CD4-positive, alpha-beta T cell treated with Interleukin-12 subunit alpha and Interleukin-12 subunit beta, for 1 hour (primary cell): ENCODE measurements at regions not wholly inside any gene's neighbourhood (a gene's known extent, or its start where the extent isn't known, plus 50 kb on each side); places are given as distances from the start of the nearest gene placed in this dataset.

Source experiments
- DNase-seq: peaks from one replicate; pipeline ENCODE4 v3.0.0-alpha.2; 2020

DNA sequence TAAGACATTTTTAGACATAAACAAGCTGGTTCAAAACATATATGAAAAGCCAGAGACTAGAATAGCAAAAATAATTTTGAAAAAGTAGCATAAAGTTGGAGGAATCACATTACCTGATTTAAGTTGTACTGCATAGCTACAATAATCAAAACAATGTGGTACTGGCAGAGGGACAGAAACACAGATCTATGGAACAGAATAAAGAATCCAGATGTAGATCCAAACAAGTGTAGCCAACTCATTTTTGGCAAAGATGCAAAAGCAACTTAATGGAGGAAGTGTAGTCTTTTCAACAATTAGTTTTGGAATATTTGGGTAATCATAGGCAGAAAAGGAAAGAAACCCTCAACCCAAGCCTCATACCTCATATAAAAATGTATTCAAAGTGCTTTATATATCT lies 278.7 kb upstream of the ZNF521 start:
- DNase-seq: no peak

DNA sequence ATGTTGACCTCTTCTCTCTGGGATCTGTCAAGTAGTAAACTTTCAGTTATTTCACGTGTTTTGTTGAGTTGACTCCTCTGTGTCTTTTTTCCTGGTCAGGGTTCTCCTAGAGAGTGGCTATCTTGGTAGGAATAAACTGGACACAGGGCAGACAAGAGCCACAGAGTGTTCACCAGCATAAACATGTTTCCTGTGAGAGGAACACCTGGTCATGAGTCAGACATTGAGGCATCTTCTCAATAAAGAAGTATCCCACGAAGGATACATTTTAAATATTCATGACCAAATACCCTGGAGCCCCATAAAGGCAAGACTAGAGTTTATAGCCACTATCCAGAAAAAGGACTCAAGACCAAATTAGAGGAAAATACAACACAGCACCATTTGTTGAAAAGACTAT lies 269.7 kb upstream of the ZNF521 start:
- no peak for DNase-seq

DNA sequence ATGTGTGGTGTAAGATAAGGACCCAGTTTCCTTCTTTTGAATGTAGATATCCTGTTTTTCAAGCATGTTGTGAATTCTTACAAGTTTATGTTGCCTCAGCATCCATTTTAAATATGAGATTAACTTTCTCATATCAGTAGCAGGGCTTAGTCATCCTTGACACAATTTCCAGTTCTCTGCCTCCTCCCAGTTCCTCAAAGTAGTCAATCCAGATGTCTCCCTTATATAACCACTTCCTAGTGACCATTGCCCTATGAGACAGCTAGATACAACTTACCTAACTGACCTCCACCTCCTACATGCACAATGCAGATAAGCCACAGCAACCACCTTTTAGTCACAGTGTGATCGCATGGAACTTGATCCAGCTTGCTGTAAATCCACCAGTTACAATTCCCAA lies 269.2 kb upstream of the ZNF521 start:
- DNase-seq: no peak

DNA sequence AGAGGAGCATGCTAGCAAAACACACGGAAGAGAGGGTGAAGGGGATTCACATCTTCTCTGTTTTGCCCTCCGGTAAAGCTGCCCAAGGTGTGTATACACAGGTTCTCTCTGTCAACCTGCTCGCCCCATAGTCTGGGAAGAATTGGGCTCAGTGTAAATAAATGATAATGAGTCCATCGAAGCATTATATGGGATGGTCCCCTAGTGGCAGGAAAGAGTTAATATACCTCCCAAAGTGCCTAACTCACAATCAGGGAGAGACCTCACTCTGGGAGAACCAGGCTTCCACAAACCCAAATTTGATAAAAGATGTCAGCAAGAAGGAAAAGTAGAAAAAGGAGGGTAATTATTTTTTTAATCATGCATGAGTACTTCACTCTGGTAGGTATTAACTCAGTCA lies 262.2 kb upstream of the ZNF521 start:
- DNase-seq: no peak

DNA sequence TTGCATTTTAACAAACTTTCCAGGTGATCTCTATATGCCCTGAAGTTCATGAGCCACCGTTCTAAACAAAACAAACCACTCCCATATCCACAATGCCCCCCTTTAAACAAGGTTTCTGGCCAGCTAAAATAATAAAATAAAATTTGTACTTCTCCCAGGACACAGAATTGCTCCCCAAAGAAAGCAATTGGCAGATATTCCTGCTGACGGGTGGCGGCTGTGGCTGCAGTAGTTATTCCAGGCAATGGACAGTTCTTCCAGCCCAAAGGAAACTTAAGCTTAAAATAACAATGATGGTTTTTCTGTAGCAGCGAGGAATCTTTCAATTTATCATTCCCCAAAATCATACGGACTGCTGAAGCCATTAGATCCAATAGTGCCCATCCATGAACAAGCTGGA lies 260.5 kb upstream of the ZNF521 start:
- DNase-seq: no peak

DNA sequence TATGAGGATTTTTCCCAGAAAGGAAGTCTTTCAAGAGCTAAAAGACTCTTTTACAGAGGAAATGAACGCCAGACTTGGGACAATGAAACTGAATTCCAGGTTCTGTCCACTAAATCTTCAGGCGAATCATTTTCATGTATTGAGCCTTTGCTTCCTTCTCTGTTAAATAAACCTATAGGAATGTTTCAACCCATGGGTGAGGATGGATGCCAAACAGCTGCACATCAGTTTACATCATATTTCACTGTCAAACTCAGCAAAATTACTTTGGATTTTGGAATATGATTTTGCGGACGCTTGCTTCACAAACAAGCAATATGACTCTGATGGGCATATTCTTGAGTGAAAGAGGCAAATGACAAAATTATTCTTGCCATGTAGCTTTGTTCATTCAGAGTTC lies 256.1 kb upstream of the ZNF521 start:
- no peak for DNase-seq

DNA sequence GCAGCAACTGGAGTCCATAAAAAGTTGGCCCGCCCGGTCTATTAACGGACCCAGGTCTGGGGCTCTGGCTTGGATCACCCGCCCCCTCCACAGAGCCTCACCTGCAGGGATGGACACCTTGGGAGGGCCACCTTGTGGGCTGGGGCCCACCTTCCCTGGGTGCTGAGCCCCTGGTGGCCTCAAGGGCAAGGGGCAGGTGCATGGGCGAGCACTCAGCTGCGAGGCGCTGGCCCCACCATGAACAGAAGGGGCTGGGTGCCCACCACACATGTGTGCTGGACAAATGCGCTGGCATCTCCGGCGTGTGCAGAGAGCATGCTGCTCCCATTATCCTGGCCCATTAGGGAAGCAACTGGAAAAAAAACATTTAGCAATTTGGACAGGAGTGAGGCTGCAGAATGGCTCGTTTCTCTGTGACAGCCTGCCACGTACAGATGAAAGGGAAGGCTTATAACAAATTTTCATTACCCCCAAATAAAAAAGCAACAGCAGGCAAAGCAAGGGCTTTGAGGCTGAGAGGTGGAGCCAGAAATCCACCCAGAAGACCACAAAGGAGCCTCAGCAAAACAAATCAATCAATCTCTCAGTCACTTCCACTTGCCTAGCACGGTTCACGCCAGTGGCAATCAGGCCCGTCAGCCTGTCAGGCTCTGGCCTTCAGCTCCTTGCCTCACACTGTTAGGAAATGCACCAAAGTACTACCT lies 253.1 kb upstream of the ZNF521 start:
- no peak for DNase-seq

DNA sequence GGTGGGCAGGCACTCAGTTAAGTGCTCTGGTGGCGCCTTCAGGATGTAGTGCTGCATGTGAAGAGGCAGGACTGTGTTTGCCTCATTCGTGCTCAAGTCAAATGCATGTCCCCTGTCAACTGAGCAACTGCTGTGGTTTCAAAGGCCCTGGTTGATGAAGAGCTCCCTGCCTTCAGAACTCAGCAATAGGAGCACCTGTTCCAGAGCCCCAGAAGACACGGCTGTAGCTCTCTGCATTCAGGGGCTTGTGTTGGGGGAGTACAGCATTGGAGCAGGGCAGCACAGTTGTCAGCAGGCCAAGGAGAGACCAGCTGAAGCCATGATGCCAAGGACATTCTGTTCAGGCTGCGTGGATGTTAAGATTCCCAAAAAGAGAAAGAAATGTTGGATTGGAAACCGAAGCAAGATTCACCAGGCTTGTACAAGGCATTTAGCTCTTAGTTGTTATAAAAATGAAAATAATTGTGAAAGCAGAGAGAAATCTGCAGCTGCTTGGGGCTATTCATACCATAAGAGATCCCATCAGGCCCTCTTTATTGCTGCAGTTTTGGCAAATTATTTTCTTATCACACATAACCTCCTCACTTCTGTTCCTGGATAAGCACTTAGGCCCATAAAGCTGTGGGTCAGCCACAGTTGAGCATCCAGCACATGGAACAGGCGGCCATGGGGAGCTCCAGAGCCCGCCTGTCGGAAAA lies 252.4 kb upstream of the ZNF521 start:
- no peak for DNase-seq

DNA sequence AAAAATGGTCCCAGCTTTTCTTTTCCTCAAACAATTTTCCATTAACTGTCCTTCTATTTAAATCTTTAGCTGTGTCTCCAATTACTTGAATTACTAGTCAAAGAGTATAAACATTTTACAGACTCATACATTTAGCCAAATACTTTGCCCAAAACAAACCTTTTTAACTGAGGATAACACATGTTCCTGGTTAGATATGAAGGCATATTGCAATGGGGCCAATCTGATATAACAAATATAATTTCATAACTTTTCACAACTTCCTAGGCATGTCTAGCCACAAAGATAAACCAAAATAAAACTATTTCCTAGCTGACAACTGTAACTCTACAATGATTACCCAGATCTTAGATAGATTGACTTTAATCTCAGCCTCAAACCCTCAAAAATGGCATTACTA lies 247.5 kb upstream of the ZNF521 start:
- no peak for DNase-seq

DNA sequence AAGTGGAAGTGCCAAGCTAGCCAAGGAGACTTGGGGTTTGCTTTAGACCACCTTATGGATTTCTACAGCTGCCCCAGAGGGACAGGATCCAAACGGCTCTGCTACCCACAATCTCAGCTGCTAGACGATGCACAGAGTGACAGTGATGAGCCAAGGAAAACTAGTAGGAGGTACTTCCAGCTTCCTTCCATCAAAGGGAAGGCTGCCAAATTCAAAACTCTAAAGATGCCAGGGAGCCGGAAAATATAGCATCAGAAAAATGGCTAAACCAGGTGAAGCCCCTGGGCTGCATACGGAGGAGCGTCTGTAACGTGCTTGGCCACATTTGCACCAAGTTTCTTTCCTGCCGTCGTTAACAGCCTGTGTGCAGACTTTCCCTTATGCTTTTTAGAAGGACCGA lies 245.5 kb upstream of the ZNF521 start:
- no peak for DNase-seq

DNA sequence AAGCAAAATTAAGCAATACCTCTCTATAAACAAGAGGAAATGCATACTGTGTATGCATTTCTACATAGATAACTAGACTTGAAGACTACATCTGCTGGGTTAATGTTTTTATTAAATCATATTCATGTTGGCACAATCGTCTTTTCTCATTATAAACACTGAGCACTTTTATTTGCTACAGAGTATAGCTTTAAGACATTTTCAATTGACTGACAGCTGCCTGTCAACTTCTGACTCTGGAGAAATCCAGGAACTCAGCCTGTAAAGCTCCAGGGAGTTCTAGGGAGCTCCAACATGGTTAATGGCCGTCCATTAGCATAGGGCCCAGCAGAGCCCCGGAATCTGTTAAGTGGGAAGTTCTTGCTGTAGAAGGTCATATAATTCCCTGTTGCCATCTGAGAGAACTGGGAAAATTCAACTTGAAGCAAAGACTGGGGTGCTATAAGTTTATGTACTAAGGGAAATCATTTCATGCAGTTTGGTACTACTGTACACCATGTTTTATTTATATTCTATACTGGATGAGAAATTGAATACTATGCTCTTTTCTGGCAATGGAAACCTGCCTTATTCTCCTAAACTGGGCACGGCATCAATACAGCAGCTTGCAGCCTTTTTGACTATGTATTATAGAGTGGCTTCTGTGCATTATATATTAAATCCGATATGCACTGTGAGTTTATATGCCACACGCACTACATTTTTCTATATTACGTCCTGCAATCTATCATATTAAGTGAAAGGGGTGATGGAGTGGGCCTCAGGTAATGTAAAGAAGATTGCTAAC lies 243.5 kb upstream of the ZNF521 start:
- DNase-seq: no peak

DNA sequence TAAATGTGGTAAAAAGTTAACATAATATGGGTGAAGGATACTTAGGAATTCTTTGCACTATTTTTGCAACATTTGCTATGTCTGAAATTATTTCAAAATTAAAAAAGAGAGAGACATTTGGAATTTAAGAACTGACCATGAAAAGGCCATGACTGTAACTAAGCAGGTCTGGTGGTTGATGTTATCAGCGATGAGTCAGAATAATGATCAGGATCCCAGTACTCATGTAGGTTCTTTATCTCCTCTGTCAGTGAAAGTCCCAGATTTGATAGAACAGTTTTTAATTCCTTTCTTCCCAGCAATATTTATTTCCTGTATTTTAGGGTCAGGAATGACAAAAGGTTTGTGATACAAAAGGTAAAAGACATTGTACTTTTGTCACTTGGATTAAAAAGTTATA lies 242.4 kb upstream of the ZNF521 start:
- DNase-seq: no peak

DNA sequence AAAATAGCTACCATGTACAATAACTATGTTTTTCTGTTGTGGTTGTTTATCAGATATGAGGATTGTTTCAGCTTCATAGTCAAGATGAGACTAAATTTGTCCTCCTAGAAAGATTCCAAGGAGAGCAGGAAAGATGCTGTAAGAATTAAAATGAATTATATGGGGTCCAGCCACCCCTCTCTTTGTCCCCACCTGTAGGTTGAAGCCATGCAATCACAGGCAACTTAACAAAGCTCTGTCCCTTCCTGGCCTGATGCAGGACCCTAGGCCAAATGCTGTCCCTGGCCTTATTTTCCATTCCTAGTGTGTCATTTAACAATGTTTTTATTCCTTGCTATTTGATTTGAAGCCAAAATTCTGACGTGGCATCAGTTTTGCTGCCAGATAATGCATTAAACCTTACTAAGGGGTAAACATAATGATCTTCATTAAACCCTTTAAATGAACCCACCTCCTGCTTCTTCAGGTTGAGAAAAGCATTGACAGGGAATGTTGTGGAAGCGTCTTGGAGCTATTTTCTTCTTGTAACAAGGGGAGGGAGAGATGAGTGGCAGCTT lies 240.9 kb upstream of the ZNF521 start:
- DNase-seq: no peak

DNA sequence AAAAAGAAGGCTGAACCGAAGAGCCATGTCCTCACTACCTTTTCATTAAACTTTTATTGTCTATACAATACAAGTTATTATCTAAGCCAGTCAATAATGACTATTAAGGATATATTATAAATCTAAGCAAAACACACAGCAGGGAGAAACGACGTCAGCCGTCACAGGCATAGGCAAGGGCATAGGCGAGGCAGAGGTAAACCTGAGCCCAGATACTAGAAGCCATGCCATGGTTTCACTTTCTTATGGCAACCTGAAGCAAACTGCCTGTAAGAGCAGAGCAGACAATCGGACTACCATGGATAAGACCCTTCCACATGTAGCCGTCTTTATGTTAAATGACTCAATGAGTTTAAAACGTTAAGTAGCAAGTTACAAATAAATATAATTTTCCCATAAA lies 238.5 kb upstream of the ZNF521 start:
- DNase-seq: no peak

DNA sequence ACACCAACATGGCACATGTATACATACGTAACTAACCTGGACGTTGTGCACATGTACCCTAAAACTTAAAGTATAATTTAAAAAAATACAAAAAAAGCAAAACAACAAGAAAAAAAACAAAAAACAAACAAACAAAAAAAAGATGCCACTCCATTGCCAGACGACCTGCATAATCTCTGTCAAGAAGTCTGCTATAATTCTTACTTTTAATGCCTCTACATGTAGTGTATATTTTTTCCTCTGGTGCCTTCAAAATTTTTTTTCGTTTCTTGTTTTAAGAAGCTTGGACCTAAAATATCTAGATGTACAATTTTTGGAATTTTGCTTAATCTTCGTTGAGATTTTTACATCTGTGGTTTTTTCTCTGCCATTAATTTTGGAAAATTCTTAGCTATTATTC lies 235.6 kb upstream of the ZNF521 start:
- no peak for DNase-seq

DNA sequence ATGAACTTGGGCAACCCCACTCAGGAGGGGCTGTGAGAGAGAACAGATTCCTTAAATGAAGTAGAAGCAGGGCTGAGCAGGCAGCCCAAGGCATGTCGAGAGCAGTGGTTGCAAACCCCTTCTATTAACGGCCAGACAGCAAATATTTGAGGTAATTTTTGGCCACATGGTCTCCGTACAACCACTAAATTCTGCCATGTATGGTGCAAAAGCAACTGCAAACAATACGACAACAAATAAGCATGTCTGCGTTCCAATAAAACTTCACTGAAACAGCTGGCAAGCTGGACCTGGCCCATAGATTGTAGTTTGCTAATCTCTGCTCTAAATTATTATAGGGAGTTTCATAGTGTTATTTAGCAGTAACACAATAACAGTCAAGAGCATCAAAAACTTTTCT lies 217.0 kb upstream of the ZNF521 start:
- no peak for DNase-seq

DNA sequence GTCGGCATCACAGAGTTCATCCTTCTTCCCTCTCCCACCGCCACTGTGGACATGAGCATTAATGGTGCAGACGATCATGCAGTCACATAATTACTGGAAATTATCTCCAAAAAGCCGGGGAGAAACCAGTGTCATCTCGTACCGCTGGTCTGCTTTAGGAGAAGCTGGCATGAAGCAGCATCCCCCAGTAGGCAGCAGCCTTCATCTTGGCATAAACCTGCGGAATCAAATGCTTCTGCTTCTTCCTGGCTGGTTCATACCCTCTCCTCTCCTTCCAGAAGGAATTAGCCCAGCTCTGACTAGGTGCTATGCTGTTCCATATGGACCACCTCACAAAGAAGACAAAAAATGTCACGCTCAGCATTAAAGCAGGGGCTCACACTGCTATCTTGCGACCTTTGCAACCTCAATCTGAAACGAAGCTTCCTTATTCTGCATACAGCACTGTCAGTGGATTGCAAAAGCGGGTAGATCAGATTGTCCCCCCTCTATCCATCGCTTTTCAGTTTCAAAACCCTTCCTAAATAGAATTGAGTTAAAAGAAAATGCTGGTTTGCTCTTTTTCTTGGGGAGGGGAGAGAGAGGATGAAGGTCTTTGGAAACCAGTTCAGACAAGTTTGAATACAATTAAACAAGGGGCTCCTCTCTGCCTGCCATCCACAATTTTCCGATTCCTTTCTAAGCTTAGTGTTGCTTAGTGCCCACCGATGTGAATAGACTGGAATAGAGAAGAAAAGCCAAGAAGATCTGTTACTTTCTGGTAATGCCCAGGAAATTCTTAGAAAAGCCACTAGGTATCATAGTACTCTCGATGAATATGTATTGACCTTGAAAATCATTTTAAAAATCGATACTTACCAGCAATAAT lies 212.1 kb upstream of the ZNF521 start:
- DNase-seq: no peak

DNA sequence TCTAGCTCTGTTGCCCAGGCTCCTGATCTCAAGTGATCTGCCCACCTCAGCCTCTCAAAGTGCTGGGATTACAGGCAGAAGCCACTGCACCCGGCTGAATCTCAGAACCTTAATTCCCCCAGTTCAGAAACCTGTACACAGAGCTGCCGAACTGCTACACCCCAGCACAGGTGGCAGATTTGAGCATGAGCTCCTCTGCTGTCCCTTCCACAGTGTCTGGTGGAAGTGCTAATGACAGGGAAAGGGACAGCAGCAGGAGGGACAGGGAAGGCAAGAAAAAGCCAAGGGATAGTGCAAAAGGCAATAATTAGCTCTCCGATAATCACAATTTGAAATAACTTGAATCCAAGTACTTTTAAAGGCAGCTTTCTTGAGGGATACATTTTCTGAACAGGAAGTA lies 211.4 kb upstream of the ZNF521 start:
- no peak for DNase-seq

DNA sequence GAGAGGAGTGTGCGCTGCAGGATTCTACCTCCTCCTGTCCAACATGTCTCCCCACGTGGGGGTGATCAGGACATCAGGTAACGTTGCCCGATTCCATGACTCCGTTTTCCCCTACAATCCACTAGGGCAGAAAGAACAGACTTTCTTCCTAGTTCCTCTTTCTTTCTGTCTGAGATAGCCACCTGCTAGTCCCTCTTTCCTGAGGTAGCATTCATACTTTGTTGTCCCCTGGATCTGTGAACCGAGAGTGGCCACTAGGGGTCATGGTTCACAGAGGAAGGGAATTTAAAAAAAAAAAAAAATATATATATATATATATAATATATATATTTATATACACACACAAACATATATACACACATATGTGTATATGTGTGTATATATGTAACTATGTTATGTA lies 210.0 kb upstream of the ZNF521 start:
- DNase-seq: no peak

DNA sequence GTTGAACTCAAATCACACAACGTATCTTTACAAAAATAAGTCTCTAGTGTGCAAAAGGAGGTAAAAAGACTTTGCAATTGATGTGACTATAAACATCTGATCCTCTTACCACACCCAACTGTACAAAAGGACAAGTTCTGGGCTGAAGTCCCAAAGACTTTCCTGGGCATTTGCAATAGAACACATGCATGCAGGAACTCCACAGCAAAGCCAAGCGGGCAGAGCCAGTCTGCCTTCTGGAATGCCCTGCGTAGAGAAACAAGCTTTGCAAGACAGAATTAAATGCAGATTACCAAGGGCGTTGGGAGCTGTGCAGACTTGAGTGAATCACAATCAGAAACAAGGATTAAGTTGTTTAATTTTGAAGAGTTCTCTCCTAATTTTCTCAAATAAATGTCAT lies 208.4 kb upstream of the ZNF521 start:
- DNase-seq: no peak

DNA sequence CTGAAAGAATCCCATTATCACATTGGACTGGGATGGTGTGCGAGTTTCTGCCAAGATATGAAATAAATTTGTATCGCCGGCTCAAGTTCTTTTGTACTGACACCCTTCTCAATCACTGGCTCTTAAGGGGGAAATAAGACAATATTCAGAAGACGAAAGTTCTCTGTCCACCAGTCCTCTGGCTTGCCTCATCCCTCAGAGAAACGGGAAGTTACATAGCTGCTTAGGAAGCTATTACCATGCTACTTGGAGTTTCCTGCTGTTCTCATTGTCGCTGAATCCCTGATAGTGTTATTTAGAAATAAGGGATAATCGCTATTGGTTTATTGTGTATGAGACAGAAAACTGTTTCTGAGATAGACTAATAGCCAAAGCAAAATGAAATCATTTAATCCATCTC lies 205.0 kb upstream of the ZNF521 start:
- no peak for DNase-seq

DNA sequence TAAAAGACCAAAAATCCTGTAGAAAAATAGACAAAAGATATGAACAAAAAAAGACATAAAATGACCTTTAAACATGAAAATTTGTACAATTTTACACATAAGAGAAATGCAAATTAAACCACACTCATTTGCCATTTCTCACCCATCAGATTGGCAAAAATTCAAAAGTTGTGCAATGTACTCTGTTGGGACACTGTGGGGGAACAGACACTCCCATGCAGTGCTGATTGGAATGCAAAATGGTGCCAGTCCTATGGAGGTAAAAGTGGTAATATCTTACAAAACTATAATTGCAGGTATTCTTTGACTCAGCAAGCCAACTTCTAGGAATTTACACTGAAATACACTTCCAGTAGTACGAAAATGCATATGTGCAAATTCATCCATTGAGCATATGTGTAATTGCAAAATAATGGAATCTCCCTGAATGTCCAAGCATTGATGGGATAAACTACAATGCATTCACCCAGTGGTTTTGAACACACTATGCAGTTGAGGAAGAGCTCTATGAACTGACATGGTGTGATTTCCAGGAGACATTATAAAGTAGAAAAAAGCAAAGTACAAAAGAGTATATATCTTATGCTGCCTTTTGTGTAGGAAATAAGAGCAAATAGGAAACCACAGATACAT lies 201.8 kb upstream of the ZNF521 start:
- DNase-seq: no peak
